Cardiac fibroblast (primary cell): ENCODE measurements at regions not wholly inside any gene's neighbourhood (a gene's known extent, or its start where the extent isn't known, plus 50 kb on each side); places are given as distances from the start of the nearest gene placed in this dataset.

Source experiments
- DNase-seq, 2 donors: peaks; one replicate each; pipeline versions ENCODE4 v3.0.0 to v3.0.0-alpha.2; 2010; ENCODE audit warnings: low read depth in 2 of 2
- H3K4me3 ChIP-seq, 2 donors: replicated peaks in 1 of 2; 1 replicate in 1 of 2; 2 replicates in 1 of 2; pipeline ENCODE4 v1.5.1; 2011; ENCODE audit warnings: low read depth in 2 of 2, low read length in 2 of 2, mild to moderate bottlenecking in 2 of 2, moderate library complexity in 1 of 2
- CTCF ChIP-seq: IDR thresholded peaks from one replicate; pipeline ENCODE4 v1.5.1; 2011; ENCODE audit warnings: low read depth, mild to moderate bottlenecking, low read length, inconsistent platforms

DNA sequence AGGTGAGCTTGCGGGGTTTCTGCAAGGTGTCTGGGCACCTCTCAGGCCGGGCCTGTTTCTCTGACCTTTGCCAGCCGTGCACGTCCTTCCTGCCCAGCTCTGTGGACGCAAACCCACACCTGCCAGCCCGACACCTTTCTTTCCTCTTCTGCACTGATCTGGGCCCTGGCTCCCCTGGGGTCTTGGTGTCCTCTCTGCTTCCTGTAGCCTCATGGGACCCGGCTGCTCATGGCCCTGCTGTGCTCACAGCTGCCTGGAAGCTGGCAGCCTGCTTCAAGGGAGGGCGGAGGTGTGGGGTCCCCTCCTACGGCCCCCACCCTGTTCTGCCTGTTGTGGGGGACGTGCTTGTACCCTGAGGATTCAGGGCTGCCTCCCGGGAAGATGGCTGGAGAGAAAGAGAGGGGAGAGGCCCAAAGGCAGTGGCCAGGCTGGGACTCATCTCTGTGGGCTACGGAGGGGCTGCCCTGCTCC is 342.4 kb downstream of the SEC14L1 start:
- H3K4me3 ChIP-seq, result no peak overlapping the region
- no peak for DNase-seq
- TF ChIP-seq CTCF, result no peak

- no peak for TF ChIP-seq CTCF
- no peak overlapping the region for H3K4me3 ChIP-seq
Observed at GRCh38 chr17:77484111-77484510, 343.3 kb downstream of the SEC14L1 start.

DNA sequence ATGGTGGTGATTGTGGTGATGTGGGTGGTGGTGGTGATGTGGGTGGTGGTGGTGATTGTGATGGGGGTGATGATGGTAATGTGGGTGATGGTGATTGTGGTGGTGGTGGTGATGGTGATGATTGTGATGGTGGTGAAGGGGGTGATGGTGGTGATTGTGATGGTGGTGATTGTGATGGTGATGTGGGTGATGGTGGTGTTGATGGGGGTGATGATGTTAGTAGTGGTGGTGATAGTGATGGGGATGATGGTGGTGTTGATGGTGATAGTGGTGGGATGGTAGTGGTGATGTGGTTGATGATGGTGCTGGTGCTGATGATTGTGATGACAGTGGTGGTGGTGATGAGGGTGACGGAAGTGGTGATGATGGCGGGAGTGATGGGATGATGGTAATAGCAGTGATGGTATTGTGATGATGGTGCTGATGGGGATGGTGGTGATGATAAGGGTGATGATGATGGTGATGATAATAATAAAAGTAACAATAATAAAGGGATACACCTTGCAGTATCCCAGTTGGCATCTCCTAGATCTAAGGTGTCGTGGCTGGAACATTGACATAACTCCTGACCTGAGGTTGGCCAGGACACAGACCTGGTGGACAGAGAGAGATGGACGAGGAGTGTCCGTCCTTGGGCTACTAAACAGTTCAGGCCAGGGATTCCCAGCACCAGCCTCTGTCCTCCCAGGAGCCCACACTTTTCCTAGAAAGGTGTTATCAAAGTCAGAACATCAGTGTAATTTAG is 344.5 kb downstream of the SEC14L1 start:
- no peak for DNase-seq
- no peak overlapping the region for H3K4me3 ChIP-seq
- TF ChIP-seq CTCF, result no peak

More at GRCh38 chr17:77484111-77484510, 343.3 kb downstream of the SEC14L1 start:
- no peak for DNase-seq

- H3K4me3 ChIP-seq, result no peak overlapping the region
- no peak for DNase-seq
- no peak for TF ChIP-seq CTCF
Observed at GRCh38 chr17:77487211-77487629, 346.5 kb downstream of the SEC14L1 start.

GRCh38 chr17:77487677-77488530 is 347.1 kb downstream of the SEC14L1 start:
- H3K4me3 ChIP-seq, result no peak overlapping the region
- TF ChIP-seq CTCF, result no peak

DNA sequence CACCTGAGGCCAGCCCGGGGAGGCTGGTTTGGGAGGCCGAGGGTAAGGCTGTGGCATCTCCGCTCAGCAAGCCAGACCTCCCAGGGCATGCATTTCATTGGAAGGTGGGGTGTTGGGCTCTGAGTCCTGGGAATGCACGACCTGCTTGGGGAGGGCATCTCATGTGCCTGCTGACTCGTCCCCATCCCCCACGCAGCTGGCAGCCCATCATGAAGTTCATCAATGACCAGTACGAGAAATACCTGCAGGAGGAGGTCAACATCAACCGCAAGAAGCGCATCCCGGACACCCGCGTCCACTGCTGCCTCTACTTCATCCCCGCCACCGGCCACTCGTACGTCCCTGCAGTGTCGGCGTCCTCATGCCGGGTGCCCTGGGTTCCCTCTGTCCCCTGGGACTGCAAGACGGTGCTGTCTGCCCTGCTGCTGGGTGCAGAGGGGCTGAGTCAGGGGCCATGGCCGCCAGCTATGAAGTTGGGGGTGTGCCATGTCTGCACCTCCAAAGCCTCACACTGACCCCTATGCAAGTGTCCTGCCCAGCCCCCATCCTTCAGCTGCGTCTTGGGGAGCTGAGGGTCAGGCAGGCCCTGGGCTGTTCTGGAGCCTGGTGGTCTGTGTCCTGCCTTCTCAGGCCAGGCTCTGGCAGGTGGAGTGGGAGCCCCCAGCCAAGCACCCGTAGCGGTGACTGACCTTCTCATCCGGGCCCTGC is 347.9 kb downstream of the SEC14L1 start:
- H3K4me3 ChIP-seq, result no peak overlapping the region
- TF ChIP-seq CTCF, result no peak
- DNase-seq, result no peak

More at GRCh38 chr17:77487677-77488530, 347.1 kb downstream of the SEC14L1 start:
- no peak for DNase-seq
